GM18526 (cell line): ENCODE measurements at regions not wholly inside any gene's neighbourhood (a gene's known extent, or its start where the extent isn't known, plus 50 kb on each side); places are given as distances from the start of the nearest gene placed in this dataset.

Experiments used
- POLR2A ChIP-seq: IDR thresholded peaks from 3 replicates; pipeline ENCODE4 v1.6.1; 2011; ENCODE audit not compliant: insufficient read length; ENCODE audit errors: extremely low read depth

GRCh38 chr1:212549503-212550017, 59.0 kb upstream of the ATF3 start:
- TF ChIP-seq POLR2A, result no peak

- TF ChIP-seq POLR2A, result no peak
Observed at GRCh38 chr1:212551929-212552328, 56.6 kb upstream of the ATF3 start.

- no peak for TF ChIP-seq POLR2A
Observed at GRCh38 chr1:212553676-212554075, 54.9 kb upstream of the ATF3 start.

GRCh38 chr1:212554401-212554800, 54.2 kb upstream of the ATF3 start:
- TF ChIP-seq POLR2A, result no peak

- TF ChIP-seq POLR2A, result no peak
Observed at GRCh38 chr1:212555426-212555825, 53.1 kb upstream of the ATF3 start.

GRCh38 chr1:212556822-212557549, 51.6 kb upstream of the ATF3 start:
- no peak for TF ChIP-seq POLR2A

GRCh38 chr1:212557739-212558692, 50.5 kb upstream of the ATF3 start:
- no peak for TF ChIP-seq POLR2A

- TF ChIP-seq POLR2A, result peak; percentile 71
Observed at GRCh38 chr1:212558693-212559480, 49.7 kb upstream of the ATF3 start.
